ENCODE measurements at regions not wholly inside any gene's neighbourhood (a gene's known extent, or its start where the extent isn't known, plus 50 kb on each side); places are given as distances from the start of the nearest gene placed in this dataset.

DNA sequence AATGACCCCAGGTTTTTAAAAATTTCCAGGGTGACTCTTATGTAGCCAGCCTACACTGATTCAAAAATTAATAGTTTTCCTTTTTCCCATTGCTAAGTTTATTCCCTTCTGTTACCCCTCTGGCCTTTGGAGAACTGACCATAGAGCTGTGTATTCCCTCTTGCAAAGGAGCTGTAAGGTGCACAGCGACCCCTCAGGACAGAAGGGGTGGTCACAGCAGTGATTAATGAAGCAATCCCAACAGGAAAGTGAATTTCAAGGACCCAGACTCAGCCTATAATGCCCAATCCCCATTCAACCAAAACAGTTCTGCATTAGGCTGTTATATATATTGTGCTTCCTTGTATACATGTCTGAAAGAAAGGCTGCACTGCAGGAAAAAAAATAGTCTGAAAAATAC lies 147.1 kb downstream of the WT1 start:
- H3K9me3 ChIP-seq: no peaks in the 10 kb centered on the region
- no peaks in the 10 kb centered on the region for H3K4me1 ChIP-seq
- no peaks in the 10 kb centered on the region for H3K27me3 ChIP-seq
- no peak overlapping the region for H3K4me3 ChIP-seq
- H3K27ac ChIP-seq: no peak overlapping the region
- 14 to 41% methylated on average over 1 of the region's 1 CpG for WGBS, 2 donors
- intact Hi-C loops (cut with DNase I): no loop called here
- no peak for TF ChIP-seq POLR2A (IDR thresholded peaks at IDR 0.05)
- TF ChIP-seq, protein P1, sequence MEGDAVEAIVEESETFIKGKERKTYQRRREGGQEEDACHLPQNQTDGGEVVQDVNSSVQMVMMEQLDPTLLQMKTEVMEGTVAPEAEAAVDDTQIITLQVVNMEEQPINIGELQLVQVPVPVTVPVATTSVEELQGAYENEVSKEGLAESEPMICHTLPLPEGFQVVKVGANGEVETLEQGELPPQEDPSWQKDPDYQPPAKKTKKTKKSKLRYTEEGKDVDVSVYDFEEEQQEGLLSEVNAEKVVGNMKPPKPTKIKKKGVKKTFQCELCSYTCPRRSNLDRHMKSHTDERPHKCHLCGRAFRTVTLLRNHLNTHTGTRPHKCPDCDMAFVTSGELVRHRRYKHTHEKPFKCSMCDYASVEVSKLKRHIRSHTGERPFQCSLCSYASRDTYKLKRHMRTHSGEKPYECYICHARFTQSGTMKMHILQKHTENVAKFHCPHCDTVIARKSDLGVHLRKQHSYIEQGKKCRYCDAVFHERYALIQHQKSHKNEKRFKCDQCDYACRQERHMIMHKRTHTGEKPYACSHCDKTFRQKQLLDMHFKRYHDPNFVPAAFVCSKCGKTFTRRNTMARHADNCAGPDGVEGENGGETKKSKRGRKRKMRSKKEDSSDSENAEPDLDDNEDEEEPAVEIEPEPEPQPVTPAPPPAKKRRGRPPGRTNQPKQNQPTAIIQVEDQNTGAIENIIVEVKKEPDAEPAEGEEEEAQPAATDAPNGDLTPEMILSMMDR (IDR thresholded peaks at IDR 0.05): no peak
- no peak for TF ChIP-seq EP300 (IDR thresholded peaks at IDR 0.05)
- TF ChIP-seq POLR2AphosphoS5 (IDR thresholded peaks at IDR 0.05): no peak
- no peak for DNase-seq
- no peaks in the 10 kb centered on the region for H3K36me3 ChIP-seq

DNA sequence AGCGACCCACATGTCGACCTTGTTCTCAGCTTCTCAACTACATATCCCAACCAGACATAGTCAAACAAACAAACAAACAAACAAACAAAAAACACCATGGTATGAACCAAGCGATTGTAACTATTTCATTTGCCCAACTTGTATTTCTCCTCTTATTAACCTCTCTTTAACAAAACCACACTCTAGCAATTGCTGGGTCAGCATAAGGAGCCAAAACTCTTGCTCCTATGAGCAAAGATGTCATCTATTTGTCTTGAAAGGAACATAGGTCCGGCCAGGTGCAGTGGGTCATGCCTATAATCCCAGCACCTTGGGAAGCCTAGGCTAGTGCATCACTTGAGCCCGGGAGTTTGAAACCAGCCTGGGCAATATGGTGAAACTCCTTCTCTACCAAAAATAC lies 145.6 kb downstream of the WT1 start:
- WGBS, 2 donors: 81 to 89% methylated on average over 5 of the region's 5 CpGs
- intact Hi-C loops (cut with DNase I): no loop called here
- no peaks in the 10 kb centered on the region for H3K4me1 ChIP-seq

DNA sequence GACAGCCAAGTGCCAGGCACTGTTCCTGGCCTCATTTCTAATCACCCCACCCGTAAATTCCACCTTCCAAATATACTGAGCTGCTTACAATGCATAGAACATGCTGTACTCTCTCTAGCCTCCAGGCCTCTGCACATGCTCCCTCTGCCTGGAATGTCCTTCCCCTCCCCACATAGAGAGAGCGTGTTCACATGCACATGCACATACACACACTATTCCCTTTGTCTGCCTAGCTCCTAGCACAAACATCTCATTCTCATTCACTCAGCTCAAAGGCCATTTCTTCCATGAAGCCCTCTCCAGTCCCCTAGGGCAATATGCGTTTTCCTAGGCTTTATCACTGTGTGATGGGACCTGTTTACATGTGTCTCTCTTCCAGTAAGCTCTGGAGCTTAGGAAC lies 144.6 kb downstream of the WT1 start:
- WGBS, 2 donors: 57 to 74% methylated on average over 3 of the region's 3 CpGs
- Histone ChIP-seq H3K4me3 (no peak overlapping the region), H3K36me3 (no peaks in the 10 kb centered on the region), H3K27ac (peak overlapping the region in 1 of 4 donors; percentile 37), H3K27me3 (no peaks in the 10 kb centered on the region), H3K4me1 (no peaks in the 10 kb centered on the region), H3K9me3 (no peaks in the 10 kb centered on the region)
- no peak for DNase-seq
- intact Hi-C loops (cut with DNase I): no loop called here
- TF ChIP-seq, protein P1 (IDR thresholded peaks at IDR 0.05): no peak
- TF ChIP-seq POLR2AphosphoS5 (IDR thresholded peaks at IDR 0.05) (no peak), POLR2A (IDR thresholded peaks at IDR 0.05) (no peak), EP300 (IDR thresholded peaks at IDR 0.05) (no peak)

More for the DNA sequence above, 145.6 kb downstream of the WT1 start:
- Histone ChIP-seq H3K4me3 (no peak overlapping the region), H3K27me3 (no peaks in the 10 kb centered on the region), H3K9me3 (no peaks in the 10 kb centered on the region), H3K36me3 (no peaks in the 10 kb centered on the region), H3K27ac (no peak overlapping the region)
- DNase-seq: no peak
- TF ChIP-seq POLR2A (IDR thresholded peaks at IDR 0.05): no peak
- TF ChIP-seq, protein P1 (IDR thresholded peaks at IDR 0.05): no peak
- TF ChIP-seq POLR2AphosphoS5 (IDR thresholded peaks at IDR 0.05): no peak
- TF ChIP-seq EP300 (IDR thresholded peaks at IDR 0.05): no peak

DNA sequence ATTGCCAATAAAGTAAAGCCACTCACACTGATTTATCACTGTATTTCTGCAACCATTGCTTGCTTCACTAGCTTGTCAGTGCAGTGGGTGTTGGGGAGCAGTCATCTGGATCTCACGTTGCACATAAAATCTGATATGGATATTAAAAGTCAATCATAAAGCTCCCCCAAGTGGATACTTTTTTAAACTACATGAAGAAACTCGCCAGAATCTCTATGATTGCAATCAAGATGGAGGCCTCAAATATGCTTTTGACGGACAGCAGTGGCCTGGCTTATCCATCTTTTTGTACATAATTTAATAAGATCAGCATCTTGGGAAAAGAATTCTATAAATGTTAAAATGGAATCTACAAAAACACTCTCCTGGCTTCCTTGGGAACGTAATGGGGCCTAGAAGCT lies 137.7 kb downstream of the WT1 start:
- Histone ChIP-seq H3K36me3 (no peaks in the 10 kb centered on the region), H3K4me1 (no peaks in the 10 kb centered on the region), H3K9me3 (no peaks in the 10 kb centered on the region), H3K27me3 (no peaks in the 10 kb centered on the region), H3K27ac (no peak overlapping the region), H3K4me3 (no peak overlapping the region)
- intact Hi-C loops (cut with DNase I): no loop called here
- DNase-seq: no peak
- WGBS, 2 donors: 29 to 36% methylated on average over 4 of the region's 4 CpGs
- TF ChIP-seq POLR2AphosphoS5 (IDR thresholded peaks at IDR 0.05) (no peak), EP300 (IDR thresholded peaks at IDR 0.05) (no peak), POLR2A (IDR thresholded peaks at IDR 0.05) (no peak)
- TF ChIP-seq, protein P1 (IDR thresholded peaks at IDR 0.05): no peak

DNA sequence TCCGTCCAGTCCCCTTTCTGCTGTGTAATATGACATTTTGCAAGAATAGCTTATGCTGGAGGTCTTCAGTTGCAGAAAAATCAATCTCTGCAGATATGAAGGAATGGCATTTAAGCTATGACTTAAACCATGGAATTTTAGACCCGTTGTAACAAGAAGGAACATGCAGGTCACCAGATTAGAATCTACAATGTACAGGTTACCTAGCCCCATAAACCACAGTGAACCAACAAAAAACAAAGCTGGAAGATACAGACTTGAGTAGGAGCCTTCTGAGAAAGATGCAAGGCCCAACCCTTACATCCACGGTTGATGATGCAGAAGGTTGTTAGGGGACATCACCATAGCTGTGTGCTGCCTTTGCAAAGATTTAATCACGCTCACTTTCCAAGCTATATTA lies 132.5 kb downstream of the WT1 start:
- intact Hi-C loops (cut with DNase I): no loop called here
- no peaks in the 10 kb centered on the region for H3K9me3 ChIP-seq
- WGBS, 2 donors: 81 to 84% methylated on average over 4 of the region's 4 CpGs
- H3K27me3 ChIP-seq: no peaks in the 10 kb centered on the region
- no peak overlapping the region for H3K4me3 ChIP-seq
- no peak for DNase-seq
- H3K4me1 ChIP-seq: no peaks in the 10 kb centered on the region
- no peaks in the 10 kb centered on the region for H3K36me3 ChIP-seq
- TF ChIP-seq, protein P1 (IDR thresholded peaks at IDR 0.05): no peak
- TF ChIP-seq EP300 (IDR thresholded peaks at IDR 0.05) (no peak), POLR2AphosphoS5 (IDR thresholded peaks at IDR 0.05) (no peak), POLR2A (IDR thresholded peaks at IDR 0.05) (no peak)
- no peak overlapping the region for H3K27ac ChIP-seq
